SK-N-SH (cell line): ENCODE measurements at regions not wholly inside any gene's neighbourhood (a gene's known extent, or its start where the extent isn't known, plus 50 kb on each side); places are given as distances from the start of the nearest gene placed in this dataset.

ENCODE experiments used
- CTCF ChIP-seq: fragments of 200-600 bp; sonication (generic); IDR thresholded peaks from 2 replicates; pipeline ENCODE4 v1.6.1; 2017; ENCODE audit warnings: antibody characterized with exemption, mild to moderate bottlenecking, moderate library complexity
- EP300 ChIP-seq, 2 experiments: IDR thresholded peaks; 2 replicates each; pipeline versions ENCODE4 v1.4.0 to v1.6.1; 2012; ENCODE audit warnings: borderline replicate concordance in 1 of 2, low read depth in 1 of 2, low read length in 1 of 2
- EZH2phosphoT487 ChIP-seq: fragments of 200-600 bp; sonication (generic); IDR thresholded peaks from 2 replicates; pipeline ENCODE4 v1.6.1; 2017; ENCODE audit warnings: low read depth, mixed run types, mild to moderate bottlenecking, antibody characterized with exemption, moderate library complexity, borderline replicate concordance
- GABPA ChIP-seq: IDR thresholded peaks from 2 replicates; pipeline ENCODE4 v1.4.0; 2012; ENCODE audit warnings: low read depth, mild to moderate bottlenecking
- JUND ChIP-seq: IDR thresholded peaks from 2 replicates; pipeline ENCODE4 v1.4.0; 2012
- NFIC ChIP-seq: IDR thresholded peaks from 2 replicates; pipeline ENCODE4 v1.4.0; 2012; ENCODE audit warnings: borderline replicate concordance
- NRF1 ChIP-seq: IDR thresholded peaks from 2 replicates; pipeline ENCODE4 v1.6.1; 2012; ENCODE audit warnings: low read depth, mild to moderate bottlenecking, low read length
- RAD21 ChIP-seq: IDR thresholded peaks from 2 replicates; pipeline ENCODE4 v1.6.1; 2012; ENCODE audit warnings: mild to moderate bottlenecking, low read length
- RFX5 ChIP-seq: IDR thresholded peaks from 2 replicates; pipeline ENCODE4 v1.6.1; 2012; ENCODE audit warnings: mild to moderate bottlenecking, improper control_type of control experiment, low read length
- RXRA ChIP-seq: IDR thresholded peaks from 2 replicates; pipeline ENCODE4 v1.4.0; 2012; ENCODE audit warnings: low read depth, mild to moderate bottlenecking, borderline replicate concordance
- TEAD4 ChIP-seq: IDR thresholded peaks from 2 replicates; pipeline ENCODE4 v1.4.0; 2012; ENCODE audit warnings: mild to moderate bottlenecking, borderline replicate concordance; ENCODE audit not compliant: insufficient read depth
- YY1 ChIP-seq: IDR thresholded peaks from 2 replicates; pipeline ENCODE4 v1.4.0; 2012; ENCODE audit warnings: low read depth, mild to moderate bottlenecking
- TF ChIP-seq, protein P1 (sequence below): IDR thresholded peaks from 2 replicates; pipeline ENCODE4 v1.4.0; 2012; ENCODE audit warnings: low read depth
- TF ChIP-seq, protein P2 (sequence below): IDR thresholded peaks from 2 replicates; pipeline ENCODE4 v1.4.0; 2012; ENCODE audit warnings: low read depth, borderline replicate concordance

DNA sequence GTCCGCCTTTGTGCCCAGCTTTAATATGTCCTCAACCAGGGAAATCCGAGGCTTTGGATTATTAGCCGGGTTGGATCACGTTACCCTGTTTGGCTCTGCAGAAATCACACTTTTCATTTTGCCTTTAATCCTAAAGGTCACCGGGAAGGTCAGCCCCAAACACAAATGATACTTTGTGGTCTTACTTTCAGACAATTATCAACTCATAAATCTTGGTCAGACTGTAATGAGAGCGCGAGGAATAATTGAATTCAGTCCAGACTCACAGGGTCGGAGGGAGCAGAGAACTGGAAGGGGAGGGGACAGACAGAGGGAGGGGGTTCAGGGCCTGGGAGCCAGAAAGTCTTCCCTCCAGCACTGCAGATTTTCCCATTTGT lies 91.7 kb upstream of the NFIA start:
- no peak for TF ChIP-seq CTCF
- peak; percentile 16; the same call in 1 of the 2 replicates for TF ChIP-seq RAD21
- TF ChIP-seq RFX5, result no peak
- no peak for TF ChIP-seq NRF1
- no peak for TF ChIP-seq JUND
- no peak for TF ChIP-seq YY1
- TF ChIP-seq EP300 (IDR thresholded peaks at IDR 0.05; ENCODE audit: borderline replicate concordance in 1 of 2, low read depth in 1 of 2, low read length in 1 of 2), result no peak
- no peak for TF ChIP-seq TEAD4
- TF ChIP-seq EZH2phosphoT487, result no peak
- TF ChIP-seq, protein P1, sequence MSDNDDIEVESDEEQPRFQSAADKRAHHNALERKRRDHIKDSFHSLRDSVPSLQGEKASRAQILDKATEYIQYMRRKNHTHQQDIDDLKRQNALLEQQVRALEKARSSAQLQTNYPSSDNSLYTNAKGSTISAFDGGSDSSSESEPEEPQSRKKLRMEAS, result no peak
- TF ChIP-seq, protein P2, sequence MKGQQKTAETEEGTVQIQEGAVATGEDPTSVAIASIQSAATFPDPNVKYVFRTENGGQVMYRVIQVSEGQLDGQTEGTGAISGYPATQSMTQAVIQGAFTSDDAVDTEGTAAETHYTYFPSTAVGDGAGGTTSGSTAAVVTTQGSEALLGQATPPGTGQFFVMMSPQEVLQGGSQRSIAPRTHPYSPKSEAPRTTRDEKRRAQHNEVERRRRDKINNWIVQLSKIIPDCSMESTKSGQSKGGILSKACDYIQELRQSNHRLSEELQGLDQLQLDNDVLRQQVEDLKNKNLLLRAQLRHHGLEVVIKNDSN, result no peak
- no peak for TF ChIP-seq NFIC
- no peak; the same call in 1 of the 2 replicates for TF ChIP-seq RXRA
- TF ChIP-seq GABPA, result no peak
